8988T (cell line): ENCODE measurements at regions not wholly inside any gene's neighbourhood (a gene's known extent, or its start where the extent isn't known, plus 50 kb on each side); places are given as distances from the start of the nearest gene placed in this dataset.

Source experiments
- DNase-seq: peaks from one replicate; pipeline ENCODE4 v3.0.0; 2011

GRCh38 chr3:174675406-174675805, 183.7 kb upstream of the NAALADL2 start:
- no peak for DNase-seq

GRCh38 chr3:174681784-174682183, 177.3 kb upstream of the NAALADL2 start:
- no peak for DNase-seq

GRCh38 chr3:174685796-174686195, 173.3 kb upstream of the NAALADL2 start:
- no peak for DNase-seq

- no peak for DNase-seq
Measured at GRCh38 chr3:174697310-174697709, 161.8 kb upstream of the NAALADL2 start.

- DNase-seq = no peak
Measured at GRCh38 chr3:174700736-174701135, 158.4 kb upstream of the NAALADL2 start.

- DNase-seq = no peak
Measured at GRCh38 chr3:174710612-174711011, 148.5 kb upstream of the NAALADL2 start.

GRCh38 chr3:174715386-174715785, 143.7 kb upstream of the NAALADL2 start:
- no peak for DNase-seq

GRCh38 chr3:174716956-174717505, 142.1 kb upstream of the NAALADL2 start:
- no peak for DNase-seq

- DNase-seq = no peak
Measured at GRCh38 chr3:174720717-174721116, 138.4 kb upstream of the NAALADL2 start.

GRCh38 chr3:174725303-174725702, 133.8 kb upstream of the NAALADL2 start:
- DNase-seq = no peak

GRCh38 chr3:174737966-174738365, 121.2 kb upstream of the NAALADL2 start:
- DNase-seq = no peak

- DNase-seq = no peak
Measured at GRCh38 chr3:174749143-174749542, 110.0 kb upstream of the NAALADL2 start.

GRCh38 chr3:174755833-174756829, 103.0 kb upstream of the NAALADL2 start:
- DNase-seq = no peak

GRCh38 chr3:174758943-174759342, 100.2 kb upstream of the NAALADL2 start:
- DNase-seq = no peak

- no peak for DNase-seq
Measured at GRCh38 chr3:174767406-174767805, 91.7 kb upstream of the NAALADL2 start.

- no peak for DNase-seq
Measured at GRCh38 chr3:174767853-174768382, 91.2 kb upstream of the NAALADL2 start.

- DNase-seq = no peak
Measured at GRCh38 chr3:174769171-174769570, 90.0 kb upstream of the NAALADL2 start.

GRCh38 chr3:174775603-174776002, 83.5 kb upstream of the NAALADL2 start:
- DNase-seq = no peak

GRCh38 chr3:174776123-174776522, 83.0 kb upstream of the NAALADL2 start:
- no peak for DNase-seq

GRCh38 chr3:174776636-174777035, 82.5 kb upstream of the NAALADL2 start:
- DNase-seq = no peak

GRCh38 chr3:174777813-174778212, 81.3 kb upstream of the NAALADL2 start:
- DNase-seq = no peak

- DNase-seq = no peak
Measured at GRCh38 chr3:174783502-174783901, 75.6 kb upstream of the NAALADL2 start.

- no peak for DNase-seq
Measured at GRCh38 chr3:174784206-174784934, 74.8 kb upstream of the NAALADL2 start.
